ENCODE measurements at regions not wholly inside any gene's neighbourhood (a gene's known extent, or its start where the extent isn't known, plus 50 kb on each side); places are given as distances from the start of the nearest gene placed in this dataset.
A peak's percentile ranks its signal among the peaks of the same experiment; 100 is the strongest.

- no peak for DNase-seq
Measured at GRCh38 chr20:58011947-58012610, 216.4 kb downstream of the ANKRD60 start.

GRCh38 chr20:58011106-58011946 lies 217.1 kb downstream of the ANKRD60 start:
- no peak for DNase-seq

GRCh38 chr20:58010666-58011065 lies 217.8 kb downstream of the ANKRD60 start:
- DNase-seq: no peak

- DNase-seq: no peak
Measured at GRCh38 chr20:58010186-58010585, 218.3 kb downstream of the ANKRD60 start.

GRCh38 chr20:58008866-58009265 lies 219.6 kb downstream of the ANKRD60 start:
- DNase-seq: no peak

- DNase-seq: no peak
Measured at GRCh38 chr20:58008413-58008812, 220.0 kb downstream of the ANKRD60 start.

- DNase-seq: no peak
Measured at GRCh38 chr20:58007947-58008346, 220.5 kb downstream of the ANKRD60 start.

GRCh38 chr20:58006346-58007316 lies 221.8 kb downstream of the ANKRD60 start:
- no peak for DNase-seq

- DNase-seq: no peak
Measured at GRCh38 chr20:58005581-58006345, 222.7 kb downstream of the ANKRD60 start.

- no peak for DNase-seq
Measured at GRCh38 chr20:58004900-58005299, 223.6 kb downstream of the ANKRD60 start.

GRCh38 chr20:58004146-58004545 lies 224.3 kb downstream of the ANKRD60 start:
- DNase-seq: no peak

- DNase-seq: no peak
Measured at GRCh38 chr20:58003525-58003924, 224.9 kb downstream of the ANKRD60 start.

GRCh38 chr20:58002901-58003300 lies 225.6 kb downstream of the ANKRD60 start:
- no peak for DNase-seq

GRCh38 chr20:58001946-58002345 lies 226.5 kb downstream of the ANKRD60 start:
- DNase-seq: no peak

- DNase-seq: no peak
Measured at GRCh38 chr20:58001381-58001780, 227.1 kb downstream of the ANKRD60 start.

- DNase-seq: no peak
Measured at GRCh38 chr20:58000861-58001260, 227.6 kb downstream of the ANKRD60 start.

- peak; percentile 6 for DNase-seq
Measured at GRCh38 chr20:57999465-58000111, 228.9 kb downstream of the ANKRD60 start.

- DNase-seq: no peak
Measured at GRCh38 chr20:57998981-57999464, 229.4 kb downstream of the ANKRD60 start.

GRCh38 chr20:57998276-57998675 lies 230.2 kb downstream of the ANKRD60 start:
- no peak for DNase-seq

GRCh38 chr20:57996936-57997890 lies 231.2 kb downstream of the ANKRD60 start:
- no peak for DNase-seq

All from CD4-positive, alpha-beta T cell treated with Interleukin-17A for 1 hour (primary cell).